ENCODE measurements at regions not wholly inside any gene's neighbourhood (a gene's known extent, or its start where the extent isn't known, plus 50 kb on each side); places are given as distances from the start of the nearest gene placed in this dataset.

DNA sequence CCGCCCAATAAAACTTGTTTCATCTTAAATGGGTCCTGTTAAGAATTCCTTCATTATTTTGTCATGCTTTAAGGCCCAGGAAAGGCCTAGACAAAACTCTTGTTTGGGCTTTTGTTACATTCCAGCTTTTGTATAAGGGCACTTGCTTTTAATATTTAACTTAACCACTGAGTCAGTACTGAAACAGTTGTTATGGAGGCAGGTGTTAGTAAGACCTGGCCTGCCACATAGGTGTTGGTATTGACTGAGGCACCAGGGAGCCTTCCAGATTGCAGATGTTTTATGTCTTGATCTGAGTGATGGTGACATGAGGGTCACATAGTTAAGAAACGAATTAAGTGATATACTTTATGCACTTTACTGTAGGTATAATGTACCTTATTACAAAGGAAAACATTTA, 274.9 kb upstream of the TGFBR2 start:
- Mint-ChIP-seq H3K4me3 (no peak overlapping the region), H3K27me3 (ENCODE audit: low read depth) (no peaks in the 10 kb centered on the region), H3K27ac (ENCODE audit: unreplicated experiment) (no peak overlapping the region), H3K36me3 (ENCODE audit: low read depth) (no peaks in the 10 kb centered on the region), H3K9me3 (no peaks in the 10 kb centered on the region), H3K4me1 (no peaks in the 10 kb centered on the region)
- DNase-seq (ENCODE audit: low read depth, low spot score), result no peak
- TF ChIP-seq, protein P1, sequence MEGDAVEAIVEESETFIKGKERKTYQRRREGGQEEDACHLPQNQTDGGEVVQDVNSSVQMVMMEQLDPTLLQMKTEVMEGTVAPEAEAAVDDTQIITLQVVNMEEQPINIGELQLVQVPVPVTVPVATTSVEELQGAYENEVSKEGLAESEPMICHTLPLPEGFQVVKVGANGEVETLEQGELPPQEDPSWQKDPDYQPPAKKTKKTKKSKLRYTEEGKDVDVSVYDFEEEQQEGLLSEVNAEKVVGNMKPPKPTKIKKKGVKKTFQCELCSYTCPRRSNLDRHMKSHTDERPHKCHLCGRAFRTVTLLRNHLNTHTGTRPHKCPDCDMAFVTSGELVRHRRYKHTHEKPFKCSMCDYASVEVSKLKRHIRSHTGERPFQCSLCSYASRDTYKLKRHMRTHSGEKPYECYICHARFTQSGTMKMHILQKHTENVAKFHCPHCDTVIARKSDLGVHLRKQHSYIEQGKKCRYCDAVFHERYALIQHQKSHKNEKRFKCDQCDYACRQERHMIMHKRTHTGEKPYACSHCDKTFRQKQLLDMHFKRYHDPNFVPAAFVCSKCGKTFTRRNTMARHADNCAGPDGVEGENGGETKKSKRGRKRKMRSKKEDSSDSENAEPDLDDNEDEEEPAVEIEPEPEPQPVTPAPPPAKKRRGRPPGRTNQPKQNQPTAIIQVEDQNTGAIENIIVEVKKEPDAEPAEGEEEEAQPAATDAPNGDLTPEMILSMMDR (conservative IDR thresholded peaks at IDR 0.05), result no peak

DNA sequence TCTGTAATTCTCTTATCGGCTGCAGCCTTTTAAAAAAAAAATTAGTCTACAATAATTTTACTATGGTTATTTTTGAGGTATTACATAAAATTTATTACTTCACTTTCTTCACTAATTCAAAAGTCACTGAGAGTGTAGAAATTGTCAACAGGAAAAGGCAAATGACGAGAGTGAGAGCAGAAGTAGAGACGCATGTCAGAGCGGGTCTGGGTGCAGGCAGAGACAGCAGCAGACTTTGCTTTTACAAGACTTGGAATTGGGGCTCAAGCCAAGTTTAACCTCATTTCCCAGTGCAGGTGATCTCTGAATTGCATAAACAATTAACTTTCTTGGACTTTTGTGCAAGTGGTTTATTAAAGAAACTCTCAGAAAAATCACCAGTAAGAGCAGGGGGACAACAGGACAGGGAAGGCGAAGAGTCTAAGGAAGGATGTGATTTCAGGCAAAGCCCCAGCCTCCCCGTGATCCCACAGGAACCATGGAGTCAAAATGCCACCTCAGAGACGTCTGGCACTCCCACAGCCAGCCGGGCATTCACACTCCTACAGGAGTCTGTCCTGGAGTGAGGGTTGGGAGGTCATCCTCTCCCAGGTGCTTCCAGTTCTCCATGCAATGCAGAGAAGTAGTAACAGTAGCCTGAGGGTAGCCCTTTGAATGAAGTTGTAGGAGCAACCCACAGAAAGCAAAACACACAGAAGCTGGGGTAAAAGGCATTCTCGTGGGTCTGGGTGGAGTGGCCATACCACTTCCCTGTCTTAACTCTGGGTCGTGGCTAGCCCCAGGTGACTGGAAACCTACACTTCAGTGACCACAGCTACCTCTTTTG, 274.0 kb upstream of the TGFBR2 start:
- no peaks in the 10 kb centered on the region for H3K9me3 Mint-ChIP-seq

GRCh38 chr3:30333143-30333542, 273.3 kb upstream of the TGFBR2 start:
- DNase-seq (ENCODE audit: low read depth, low spot score), result no peak
- no peak overlapping the region for H3K4me3 Mint-ChIP-seq
- TF ChIP-seq, protein P1 (conservative IDR thresholded peaks at IDR 0.05), result no peak
- H3K9me3 Mint-ChIP-seq, result peaks cover 2% of the 10 kb centered on the region
- no peaks in the 10 kb centered on the region for H3K4me1 Mint-ChIP-seq
- H3K27me3 Mint-ChIP-seq (ENCODE audit: low read depth), result no peaks in the 10 kb centered on the region
- H3K27ac Mint-ChIP-seq (ENCODE audit: unreplicated experiment), result no peak overlapping the region
- H3K36me3 Mint-ChIP-seq (ENCODE audit: low read depth), result no peaks in the 10 kb centered on the region

More for the DNA sequence above, 274.0 kb upstream of the TGFBR2 start:
- H3K4me1 Mint-ChIP-seq, result no peaks in the 10 kb centered on the region
- H3K27me3 Mint-ChIP-seq (ENCODE audit: low read depth), result no peaks in the 10 kb centered on the region
- DNase-seq (ENCODE audit: low read depth, low spot score), result no peak
- H3K36me3 Mint-ChIP-seq (ENCODE audit: low read depth), result no peaks in the 10 kb centered on the region
- no peak overlapping the region for H3K4me3 Mint-ChIP-seq
- TF ChIP-seq, protein P1 (conservative IDR thresholded peaks at IDR 0.05), result no peak
- H3K27ac Mint-ChIP-seq (ENCODE audit: unreplicated experiment), result no peak overlapping the region

DNA sequence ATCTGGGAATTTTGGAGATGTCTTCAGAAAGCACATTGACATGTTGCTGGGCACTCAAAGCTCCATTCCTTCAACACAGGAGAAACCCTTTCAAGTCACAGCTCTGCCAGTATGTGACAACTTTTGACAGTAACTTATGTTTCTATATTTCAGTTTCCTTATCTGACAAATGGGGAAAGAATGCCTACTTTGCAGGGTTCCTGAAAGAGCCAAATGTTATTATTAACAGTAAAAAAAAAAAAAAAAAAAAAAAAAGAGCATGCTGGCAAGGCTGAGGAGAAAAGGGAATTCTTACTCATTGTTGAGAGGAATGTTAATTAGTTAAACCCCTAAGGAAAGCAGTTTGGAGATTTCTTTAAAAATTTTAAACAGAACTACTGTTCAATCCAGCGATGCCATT, 272.5 kb upstream of the TGFBR2 start:
- no peaks in the 10 kb centered on the region for H3K4me1 Mint-ChIP-seq
- no peak overlapping the region for H3K4me3 Mint-ChIP-seq
- H3K36me3 Mint-ChIP-seq (ENCODE audit: low read depth), result no peaks in the 10 kb centered on the region
- no peaks in the 10 kb centered on the region for H3K27me3 Mint-ChIP-seq (ENCODE audit: low read depth)
- TF ChIP-seq, protein P1 (conservative IDR thresholded peaks at IDR 0.05), result no peak
- DNase-seq (ENCODE audit: low read depth, low spot score), result no peak
- peaks cover 2% of the 10 kb centered on the region for H3K9me3 Mint-ChIP-seq
- H3K27ac Mint-ChIP-seq (ENCODE audit: unreplicated experiment), result no peak overlapping the region

GRCh38 chr3:30340500-30340899, 265.9 kb upstream of the TGFBR2 start:
- TF ChIP-seq, protein P1 (conservative IDR thresholded peaks at IDR 0.05), result no peak
- H3K4me1 Mint-ChIP-seq, result peaks cover 4% of the 10 kb centered on the region
- H3K27ac Mint-ChIP-seq (ENCODE audit: unreplicated experiment), result no peak overlapping the region
- H3K27me3 Mint-ChIP-seq (ENCODE audit: low read depth), result no peaks in the 10 kb centered on the region
- H3K9me3 Mint-ChIP-seq, result peaks cover 2% of the 10 kb centered on the region
- no peak overlapping the region for H3K4me3 Mint-ChIP-seq
- no peak for DNase-seq (ENCODE audit: low read depth, low spot score)
- no peaks in the 10 kb centered on the region for H3K36me3 Mint-ChIP-seq (ENCODE audit: low read depth)
